Neural progenitor cell (in vitro differentiated cells): ENCODE measurements at regions not wholly inside any gene's neighbourhood (a gene's known extent, or its start where the extent isn't known, plus 50 kb on each side); places are given as distances from the start of the nearest gene placed in this dataset.
A peak's percentile ranks its signal among the peaks of the same experiment; 100 is the strongest.

ENCODE experiments used
- DNase-seq: peaks from one replicate; pipeline ENCODE4 v3.0.0-alpha.2; 2016; ENCODE audit warnings: low spot score
- H2AFZ ChIP-seq: fragments of 200-600 bp; sonication (generic); replicated peaks from 2 replicates; pipeline ENCODE4 v1.6.1; 2016; ENCODE audit warnings: antibody characterized with exemption
- H3F3A ChIP-seq: fragments of 200-600 bp; sonication (generic); 2 replicates; pipeline ENCODE4 v1.6.1; 2016; ENCODE audit warnings: antibody characterized with exemption, low read depth
- H3K27ac ChIP-seq: fragments of 200-600 bp; sonication (generic); 2 replicates; pipeline ENCODE4 v1.5.1; 2016; ENCODE audit warnings: mild to moderate bottlenecking
- H3K27me3 ChIP-seq: fragments of 200-600 bp; sonication (generic); 2 replicates; pipeline ENCODE4 v1.6.1; 2016; ENCODE audit warnings: mild to moderate bottlenecking, moderate library complexity
- H3K36me3 ChIP-seq: fragments of 200-600 bp; sonication (generic); 2 replicates; pipeline ENCODE4 v1.5.1; 2016
- H3K4me1 ChIP-seq: fragments of 200-600 bp; sonication (generic); 2 replicates; pipeline ENCODE4 v1.6.1; 2016; ENCODE audit warnings: mixed run types
- H3K4me2 ChIP-seq: fragments of 200-600 bp; sonication (generic); 2 replicates; pipeline ENCODE4 v1.6.1; 2016
- H3K4me3 ChIP-seq: fragments of 200-600 bp; sonication (generic); 2 replicates; pipeline ENCODE4 v1.5.1; 2016
- H3K79me2 ChIP-seq: fragments of 200-600 bp; sonication (generic); 2 replicates; pipeline ENCODE4 v1.6.1; 2016; ENCODE audit warnings: low read depth
- H3K9ac ChIP-seq: fragments of 200-600 bp; sonication (generic); 2 replicates; pipeline ENCODE4 v1.6.1; 2016
- H3K9me3 ChIP-seq: fragments of 200-600 bp; sonication (generic); 2 replicates; pipeline ENCODE4 v1.5.1; 2016; ENCODE audit warnings: low read depth
- H4K20me1 ChIP-seq: fragments of 200-600 bp; sonication (generic); 2 replicates; pipeline ENCODE4 v1.6.1; 2016; ENCODE audit warnings: low read depth
- H3K27ac Mint-ChIP-seq: 3 replicates; pipeline ENCODE4 v1.8.0; 2021; ENCODE audit warnings: mixed read lengths
- H3K27me3 Mint-ChIP-seq: 2 replicates; pipeline ENCODE4 v1.8.0; 2022; ENCODE audit warnings: low read depth, mild to moderate bottlenecking, inconsistent platforms, moderate library complexity, mixed read lengths; ENCODE audit not compliant: insufficient read depth
- H3K36me3 Mint-ChIP-seq: 3 replicates; pipeline ENCODE4 v1.8.0; 2021; ENCODE audit warnings: mixed read lengths
- H3K4me1 Mint-ChIP-seq: 3 replicates; pipeline ENCODE4 v1.8.0; 2021; ENCODE audit warnings: mixed read lengths
- H3K4me3 Mint-ChIP-seq: 3 replicates; pipeline ENCODE4 v1.8.0; 2021; ENCODE audit warnings: mild to moderate bottlenecking, moderate library complexity, mixed read lengths
- H3K9me3 Mint-ChIP-seq: 3 replicates; pipeline ENCODE4 v1.8.0; 2020; ENCODE audit warnings: mixed read lengths
- CTCF ChIP-seq: fragments of 200-600 bp; sonication (generic); IDR thresholded peaks from 2 replicates; pipeline ENCODE4 v1.5.1; 2017; ENCODE audit warnings: antibody characterized with exemption, mild to moderate bottlenecking
- EZH2 ChIP-seq: fragments of 200-600 bp; sonication (generic); IDR thresholded peaks from 2 replicates; pipeline ENCODE4 v1.6.1; 2017; ENCODE audit warnings: antibody characterized with exemption, mild to moderate bottlenecking, moderate library complexity
- EZH2phosphoT487 ChIP-seq: fragments of 200-600 bp; sonication (generic); IDR thresholded peaks from 2 replicates; pipeline ENCODE4 v1.6.1; 2017; ENCODE audit warnings: antibody characterized with exemption

GRCh38 chr2:38464971-38465788, 88.1 kb upstream of the ATL2 start:
- Histone ChIP-seq H3K9me3 (no peaks in the 10 kb centered on the region), H3K27ac (no peak overlapping the region), H3K79me2 (no peaks in the 10 kb centered on the region), H3K4me2 (no peak overlapping the region), H3K36me3 (no peaks in the 10 kb centered on the region), H3K27me3 (no peaks in the 10 kb centered on the region), H3F3A (no peaks in the 10 kb centered on the region), H4K20me1 (no peaks in the 10 kb centered on the region), H3K9ac (no peak overlapping the region), H2AFZ (peak overlapping the region; percentile 27), H3K4me1 (no peaks in the 10 kb centered on the region), H3K4me3 (no peak overlapping the region)
- Mint-ChIP-seq H3K9me3 (no peaks in the 10 kb centered on the region), H3K27me3 (peaks cover 4% of the 10 kb centered on the region), H3K4me1 (peaks cover 3% of the 10 kb centered on the region), H3K27ac (peak overlapping the region; percentile 86), H3K36me3 (no peaks in the 10 kb centered on the region), H3K4me3 (no peak overlapping the region)
- no peak for TF ChIP-seq EZH2phosphoT487
- no peak for TF ChIP-seq CTCF
- TF ChIP-seq EZH2, result no peak
- DNase-seq, result no peak

- Mint-ChIP-seq H3K4me1 (peaks cover 3% of the 10 kb centered on the region), H3K4me3 (no peak overlapping the region), H3K27ac (no peak overlapping the region), H3K27me3 (peaks cover 4% of the 10 kb centered on the region), H3K36me3 (no peaks in the 10 kb centered on the region), H3K9me3 (no peaks in the 10 kb centered on the region)
- Histone ChIP-seq H3K4me2 (no peak overlapping the region), H4K20me1 (no peaks in the 10 kb centered on the region), H3K9ac (no peak overlapping the region), H3K27me3 (no peaks in the 10 kb centered on the region), H3F3A (no peaks in the 10 kb centered on the region), H2AFZ (no peak overlapping the region), H3K4me1 (no peaks in the 10 kb centered on the region), H3K9me3 (no peaks in the 10 kb centered on the region), H3K4me3 (no peak overlapping the region), H3K27ac (no peak overlapping the region), H3K79me2 (no peaks in the 10 kb centered on the region), H3K36me3 (no peaks in the 10 kb centered on the region)
- TF ChIP-seq EZH2phosphoT487, result no peak
- TF ChIP-seq EZH2, result no peak
- TF ChIP-seq CTCF, result no peak
- DNase-seq, result no peak
These were observed 86.7 kb upstream of the ATL2 start for GRCh38 chr2:38463752-38464151.

GRCh38 chr2:38462121-38462661, 85.1 kb upstream of the ATL2 start:
- peaks cover 3% of the 10 kb centered on the region for H3K4me1 Mint-ChIP-seq

More at GRCh38 chr2:38462121-38462661, 85.1 kb upstream of the ATL2 start:
- H4K20me1 ChIP-seq, result no peaks in the 10 kb centered on the region
- H3K9ac ChIP-seq, result no peak overlapping the region
- no peak overlapping the region for H3K4me2 ChIP-seq
- no peaks in the 10 kb centered on the region for H3K9me3 ChIP-seq
- no peaks in the 10 kb centered on the region for H3K27me3 ChIP-seq
- Mint-ChIP-seq H3K27me3 (peaks cover 4% of the 10 kb centered on the region), H3K27ac (no peak overlapping the region), H3K4me3 (no peak overlapping the region), H3K36me3 (no peaks in the 10 kb centered on the region), H3K9me3 (no peaks in the 10 kb centered on the region)
- H3K4me1 ChIP-seq, result no peaks in the 10 kb centered on the region
- H3K4me3 ChIP-seq, result no peak overlapping the region
- no peak overlapping the region for H3K27ac ChIP-seq
- no peaks in the 10 kb centered on the region for H3K36me3 ChIP-seq
- no peak overlapping the region for H2AFZ ChIP-seq
- DNase-seq, result no peak
- H3F3A ChIP-seq, result no peaks in the 10 kb centered on the region
- no peak for TF ChIP-seq CTCF
- TF ChIP-seq EZH2phosphoT487, result no peak
- no peak for TF ChIP-seq EZH2
- H3K79me2 ChIP-seq, result no peaks in the 10 kb centered on the region
